ENCODE measurements at regions not wholly inside any gene's neighbourhood (a gene's known extent, or its start where the extent isn't known, plus 50 kb on each side); places are given as distances from the start of the nearest gene placed in this dataset.

GRCh38 chr6:25215881-25216280 is 63.3 kb upstream of the CARMIL1 start:
- H3K27ac ChIP-seq (ENCODE audit: low read length): no peak overlapping the region
- DNase-seq: no peak
- no peaks in the 10 kb centered on the region for H3K27me3 ChIP-seq (ENCODE audit: control insufficient read depth, insufficient read depth, low read length)
- H3K4me1 ChIP-seq (ENCODE audit: control insufficient read depth, insufficient read depth, low read length): peaks cover 14% of the 10 kb centered on the region
- no peak overlapping the region for H3K4me3 ChIP-seq (ENCODE audit: low read length)
- H3K9me3 ChIP-seq (replicated peaks; ENCODE audit: control insufficient read depth, low read depth, low read length): no peaks in the 10 kb centered on the region
- WGBS (ENCODE audit: insufficient coverage): 92% methylated on average over 2 of the region's 7 CpGs
- H3K36me3 ChIP-seq (ENCODE audit: control insufficient read depth, insufficient read depth, low read length): no peaks in the 10 kb centered on the region

GRCh38 chr6:25217302-25217701 is 61.9 kb upstream of the CARMIL1 start:
- Histone ChIP-seq H3K4me1 (ENCODE audit: control insufficient read depth, insufficient read depth, low read length) (peaks cover 14% of the 10 kb centered on the region), H3K4me3 (ENCODE audit: low read length) (no peak overlapping the region), H3K36me3 (ENCODE audit: control insufficient read depth, insufficient read depth, low read length) (no peaks in the 10 kb centered on the region), H3K27me3 (ENCODE audit: control insufficient read depth, insufficient read depth, low read length) (no peaks in the 10 kb centered on the region), H3K9me3 (replicated peaks; ENCODE audit: control insufficient read depth, low read depth, low read length) (no peaks in the 10 kb centered on the region), H3K27ac (ENCODE audit: low read length) (peak overlapping the region; percentile 65)
- no peak for DNase-seq
- no CpG with 5 or more reads among the region's 2 CpGs for WGBS (ENCODE audit: insufficient coverage)

DNA sequence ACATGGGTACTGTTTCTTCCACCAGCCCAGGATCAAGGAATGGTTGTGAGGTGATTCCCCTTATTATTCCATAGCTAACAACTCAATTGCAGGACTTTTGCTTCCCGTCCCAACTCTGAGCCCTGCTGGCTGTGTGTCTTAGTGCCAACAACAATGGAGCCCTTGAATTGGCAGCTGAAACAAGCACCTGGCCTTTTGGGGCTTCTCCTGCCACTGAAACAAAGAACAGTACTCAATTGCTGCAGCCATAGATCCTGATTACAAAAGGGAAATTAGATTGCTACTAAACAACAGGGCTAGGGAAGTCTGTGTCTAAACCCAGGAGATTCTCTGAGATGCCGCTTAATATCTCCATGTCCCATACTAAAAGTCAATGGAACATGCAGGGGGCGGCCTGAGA is 61.3 kb upstream of the CARMIL1 start:
- 35% methylated on average over 2 of the region's 3 CpGs for WGBS (ENCODE audit: insufficient coverage)
- Histone ChIP-seq H3K4me1 (ENCODE audit: control insufficient read depth, insufficient read depth, low read length) (peaks cover 14% of the 10 kb centered on the region), H3K27me3 (ENCODE audit: control insufficient read depth, insufficient read depth, low read length) (no peaks in the 10 kb centered on the region), H3K4me3 (ENCODE audit: low read length) (no peak overlapping the region), H3K27ac (ENCODE audit: low read length) (peak overlapping the region; percentile 65), H3K9me3 (replicated peaks; ENCODE audit: control insufficient read depth, low read depth, low read length) (no peaks in the 10 kb centered on the region), H3K36me3 (ENCODE audit: control insufficient read depth, insufficient read depth, low read length) (no peaks in the 10 kb centered on the region)
- DNase-seq: no peak

GRCh38 chr6:25218346-25218745 is 60.8 kb upstream of the CARMIL1 start:
- Histone ChIP-seq H3K4me3 (ENCODE audit: low read length) (no peak overlapping the region), H3K4me1 (ENCODE audit: control insufficient read depth, insufficient read depth, low read length) (peaks cover 14% of the 10 kb centered on the region), H3K9me3 (replicated peaks; ENCODE audit: control insufficient read depth, low read depth, low read length) (no peaks in the 10 kb centered on the region), H3K36me3 (ENCODE audit: control insufficient read depth, insufficient read depth, low read length) (no peaks in the 10 kb centered on the region), H3K27me3 (ENCODE audit: control insufficient read depth, insufficient read depth, low read length) (no peaks in the 10 kb centered on the region), H3K27ac (ENCODE audit: low read length) (peak overlapping the region; percentile 65)
- peak; percentile 67 for DNase-seq
- WGBS (ENCODE audit: insufficient coverage): 49% methylated on average over 15 of the region's 24 CpGs

- H3K27ac ChIP-seq (ENCODE audit: low read length): peak overlapping the region; percentile 42
- H3K4me3 ChIP-seq (ENCODE audit: low read length): no peak overlapping the region
- peaks cover 14% of the 10 kb centered on the region for H3K4me1 ChIP-seq (ENCODE audit: control insufficient read depth, insufficient read depth, low read length)
- no peaks in the 10 kb centered on the region for H3K27me3 ChIP-seq (ENCODE audit: control insufficient read depth, insufficient read depth, low read length)
- no peaks in the 10 kb centered on the region for H3K36me3 ChIP-seq (ENCODE audit: control insufficient read depth, insufficient read depth, low read length)
- no CpG with 5 or more reads among the region's 1 CpG for whole genome bisulfite sequencing (ENCODE audit: insufficient coverage)
- H3K9me3 ChIP-seq (replicated peaks; ENCODE audit: control insufficient read depth, low read depth, low read length): no peaks in the 10 kb centered on the region
- DNase-seq: peak; percentile 93
Measured at GRCh38 chr6:25219216-25219916, 59.8 kb upstream of the CARMIL1 start.

DNA sequence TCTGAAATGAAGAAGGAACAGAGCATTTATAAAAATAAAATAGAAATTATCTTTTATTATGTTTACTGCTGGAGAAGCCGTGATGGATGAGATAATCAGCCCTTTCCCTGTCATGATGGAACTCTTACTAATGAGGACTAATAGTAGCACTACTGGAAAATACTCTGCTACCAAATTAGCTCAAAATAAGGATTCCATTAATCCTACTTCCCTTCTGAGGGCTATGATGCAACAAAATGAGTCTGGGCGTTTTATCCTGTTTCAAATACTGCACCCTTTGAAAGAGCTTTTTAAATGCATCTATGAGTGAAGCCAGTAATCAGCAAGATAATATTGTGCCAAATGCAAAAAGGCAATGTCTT is 59.3 kb upstream of the CARMIL1 start:
- no peak overlapping the region for H3K4me3 ChIP-seq (ENCODE audit: low read length)
- WGBS (ENCODE audit: insufficient coverage): no CpG with 5 or more reads among the region's 2 CpGs
- H3K9me3 ChIP-seq (replicated peaks; ENCODE audit: control insufficient read depth, low read depth, low read length): no peaks in the 10 kb centered on the region
- no peaks in the 10 kb centered on the region for H3K36me3 ChIP-seq (ENCODE audit: control insufficient read depth, insufficient read depth, low read length)
- DNase-seq: no peak
- H3K27ac ChIP-seq (ENCODE audit: low read length): no peak overlapping the region
- H3K27me3 ChIP-seq (ENCODE audit: control insufficient read depth, insufficient read depth, low read length): no peaks in the 10 kb centered on the region
- peaks cover 14% of the 10 kb centered on the region for H3K4me1 ChIP-seq (ENCODE audit: control insufficient read depth, insufficient read depth, low read length)

DNA sequence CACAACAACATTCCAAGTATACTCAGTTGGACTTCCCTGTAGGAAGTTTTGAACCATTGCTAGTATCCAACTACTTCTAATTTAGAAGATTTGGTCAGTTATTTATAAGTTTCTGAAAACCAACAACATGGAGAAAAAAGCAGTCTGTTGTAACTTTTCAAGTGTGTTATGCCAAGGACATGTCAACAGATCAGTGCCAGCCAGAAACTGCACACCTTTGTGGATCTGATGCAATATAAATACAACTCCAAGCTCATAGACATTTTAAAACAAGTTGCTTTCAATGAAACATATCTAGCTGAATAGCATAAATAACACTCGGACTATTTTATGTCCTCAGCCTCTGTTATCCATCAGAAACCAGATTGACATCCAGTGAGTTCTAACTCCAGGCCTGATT is 58.3 kb upstream of the CARMIL1 start:
- Histone ChIP-seq H3K4me1 (ENCODE audit: control insufficient read depth, insufficient read depth, low read length) (peaks cover 14% of the 10 kb centered on the region), H3K36me3 (ENCODE audit: control insufficient read depth, insufficient read depth, low read length) (no peaks in the 10 kb centered on the region), H3K4me3 (ENCODE audit: low read length) (no peak overlapping the region), H3K27ac (ENCODE audit: low read length) (no peak overlapping the region), H3K27me3 (ENCODE audit: control insufficient read depth, insufficient read depth, low read length) (no peaks in the 10 kb centered on the region), H3K9me3 (replicated peaks; ENCODE audit: control insufficient read depth, low read depth, low read length) (no peaks in the 10 kb centered on the region)
- DNase-seq: no peak
- WGBS (ENCODE audit: insufficient coverage): no CpG with 5 or more reads among the region's 1 CpG

- Histone ChIP-seq H3K4me3 (ENCODE audit: low read length) (no peak overlapping the region), H3K27ac (ENCODE audit: low read length) (no peak overlapping the region), H3K27me3 (ENCODE audit: control insufficient read depth, insufficient read depth, low read length) (no peaks in the 10 kb centered on the region), H3K4me1 (ENCODE audit: control insufficient read depth, insufficient read depth, low read length) (peaks cover 13% of the 10 kb centered on the region), H3K9me3 (replicated peaks; ENCODE audit: control insufficient read depth, low read depth, low read length) (no peaks in the 10 kb centered on the region), H3K36me3 (ENCODE audit: control insufficient read depth, insufficient read depth, low read length) (no peaks in the 10 kb centered on the region)
- DNase-seq: no peak
Measured at GRCh38 chr6:25222006-25222678, 57.0 kb upstream of the CARMIL1 start.

GRCh38 chr6:25223490-25223991 is 55.6 kb upstream of the CARMIL1 start:
- 33% methylated on average over 1 of the region's 4 CpGs for WGBS (ENCODE audit: insufficient coverage)
- no peaks in the 10 kb centered on the region for H3K9me3 ChIP-seq (replicated peaks; ENCODE audit: control insufficient read depth, low read depth, low read length)
- no peaks in the 10 kb centered on the region for H3K27me3 ChIP-seq (ENCODE audit: control insufficient read depth, insufficient read depth, low read length)
- DNase-seq: peak; percentile 88
- peaks cover 3% of the 10 kb centered on the region for H3K4me1 ChIP-seq (ENCODE audit: control insufficient read depth, insufficient read depth, low read length)
- peak overlapping the region; percentile 9 for H3K4me3 ChIP-seq (ENCODE audit: low read length)
- no peaks in the 10 kb centered on the region for H3K36me3 ChIP-seq (ENCODE audit: control insufficient read depth, insufficient read depth, low read length)
- H3K27ac ChIP-seq (ENCODE audit: low read length): no peak overlapping the region

DNA sequence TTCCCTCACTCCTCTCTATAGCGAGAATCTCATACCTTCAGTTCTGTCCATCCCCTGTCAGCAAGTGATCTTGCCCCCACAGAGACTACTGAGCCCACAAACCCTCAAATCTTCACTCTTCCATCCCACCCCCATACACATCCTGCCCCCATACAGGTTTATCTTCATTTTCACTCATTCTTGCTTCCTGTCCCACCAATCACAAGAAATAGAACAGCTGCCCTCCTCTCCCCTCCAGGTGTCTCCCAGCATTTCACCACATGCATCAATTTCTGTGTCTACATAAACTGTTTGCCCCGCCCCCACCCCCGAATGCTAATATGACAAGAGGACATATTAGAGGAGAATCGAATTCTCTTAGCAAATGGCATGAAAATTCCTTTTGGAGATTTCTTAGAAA is 54.9 kb upstream of the CARMIL1 start:
- no peak overlapping the region for H3K4me3 ChIP-seq (ENCODE audit: low read length)
- H3K4me1 ChIP-seq (ENCODE audit: control insufficient read depth, insufficient read depth, low read length): no peaks in the 10 kb centered on the region
- H3K27ac ChIP-seq (ENCODE audit: low read length): no peak overlapping the region
- WGBS (ENCODE audit: insufficient coverage): 83% methylated on average over 3 of the region's 4 CpGs
- no peaks in the 10 kb centered on the region for H3K9me3 ChIP-seq (replicated peaks; ENCODE audit: control insufficient read depth, low read depth, low read length)
- no peaks in the 10 kb centered on the region for H3K36me3 ChIP-seq (ENCODE audit: control insufficient read depth, insufficient read depth, low read length)
- no peaks in the 10 kb centered on the region for H3K27me3 ChIP-seq (ENCODE audit: control insufficient read depth, insufficient read depth, low read length)
- no peak for DNase-seq
